GM19035 (cell line): ENCODE measurements at regions not wholly inside any gene's neighbourhood (a gene's known extent, or its start where the extent isn't known, plus 50 kb on each side); places are given as distances from the start of the nearest gene placed in this dataset.
A peak's percentile ranks its signal among the peaks of the same experiment; 100 is the strongest.
"Not testable (repeated sequence)": the region's sequence is repeated elsewhere in the genome, so short reads cannot be mapped to it uniquely, and the experiment has no call there.

Source experiments
- ATAC-seq: cut with Tn5 transposase; IDR thresholded peaks from one replicate; pipeline ENCODE4 v1.9.1; 2021; ENCODE audit not compliant: unreplicated experiment

DNA sequence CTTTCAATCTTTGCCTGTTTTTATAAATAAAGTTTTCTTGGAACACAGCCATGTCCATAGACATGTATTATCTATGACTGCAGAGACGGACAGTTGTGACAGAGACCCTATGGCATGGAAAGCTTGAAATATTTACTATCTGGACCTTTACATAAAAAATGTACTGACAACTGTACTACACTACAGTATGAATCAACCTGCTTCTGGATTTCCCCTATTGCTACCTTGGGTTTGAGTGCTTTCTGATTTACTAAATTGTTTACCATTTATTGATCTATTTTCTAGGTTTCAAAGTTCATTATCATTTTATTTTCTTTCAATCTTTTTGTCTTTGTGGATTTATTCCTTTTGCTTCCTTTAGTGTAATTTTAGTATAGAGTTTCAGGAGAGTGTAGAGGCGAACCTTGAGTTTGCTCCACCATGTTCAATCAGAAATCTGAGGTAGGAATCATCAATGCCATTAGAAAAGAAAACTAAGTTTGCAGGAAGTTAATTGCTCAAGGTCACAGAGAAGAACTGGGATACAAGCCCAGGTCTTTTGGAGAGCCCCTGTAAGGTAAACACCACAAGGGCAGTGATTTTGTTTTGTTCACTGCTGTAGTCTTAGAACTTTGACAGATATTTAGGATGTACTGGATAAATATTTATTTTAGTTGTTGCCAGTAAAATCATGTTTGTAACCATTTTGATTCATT lies 352.8 kb upstream of the SYNCRIP start:
- no peak for ATAC-seq

DNA sequence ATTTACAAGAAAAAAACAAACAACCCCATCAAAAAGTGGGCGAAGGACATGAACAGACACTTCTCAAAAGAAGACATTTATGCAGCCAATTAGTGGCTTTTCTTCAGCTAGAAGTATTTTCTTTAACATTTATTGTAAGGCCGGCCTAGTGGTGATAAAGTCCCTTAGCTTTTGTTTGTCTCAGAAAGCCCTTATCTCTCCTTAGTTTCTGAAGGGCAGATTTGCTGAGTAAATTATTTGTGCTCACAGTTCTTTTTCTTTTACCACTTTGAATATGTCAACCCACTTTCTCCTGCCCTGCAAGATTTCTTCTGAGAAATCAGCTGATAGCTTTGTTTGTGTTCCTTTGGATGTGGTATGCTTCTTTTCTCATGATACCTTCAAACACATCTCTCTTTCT lies 344.0 kb upstream of the SYNCRIP start:
- ATAC-seq = no peak

- ATAC-seq = peak; percentile 66
Observed at GRCh38 chr6:85983032-85983659, 340.5 kb upstream of the SYNCRIP start.

DNA sequence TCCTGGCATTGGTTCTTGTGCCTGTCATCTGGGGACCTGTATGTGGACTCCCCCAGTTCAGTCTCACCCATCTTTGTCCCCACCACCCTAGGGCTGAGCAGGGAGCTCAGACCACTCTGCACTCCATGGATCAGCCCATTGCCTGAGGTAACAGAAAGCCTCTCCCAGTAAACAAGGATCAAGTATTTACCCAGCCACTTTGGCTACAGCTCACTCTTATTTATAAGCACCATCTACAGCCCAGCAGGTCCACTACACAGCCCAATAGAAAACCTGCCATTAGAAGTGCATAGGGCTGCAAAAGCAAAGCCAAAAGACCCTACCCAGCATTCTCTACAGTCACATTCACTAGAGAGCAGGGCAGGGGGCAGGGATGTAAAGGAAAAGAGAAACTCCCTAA lies 335.0 kb upstream of the SYNCRIP start:
- ATAC-seq = no peak

DNA sequence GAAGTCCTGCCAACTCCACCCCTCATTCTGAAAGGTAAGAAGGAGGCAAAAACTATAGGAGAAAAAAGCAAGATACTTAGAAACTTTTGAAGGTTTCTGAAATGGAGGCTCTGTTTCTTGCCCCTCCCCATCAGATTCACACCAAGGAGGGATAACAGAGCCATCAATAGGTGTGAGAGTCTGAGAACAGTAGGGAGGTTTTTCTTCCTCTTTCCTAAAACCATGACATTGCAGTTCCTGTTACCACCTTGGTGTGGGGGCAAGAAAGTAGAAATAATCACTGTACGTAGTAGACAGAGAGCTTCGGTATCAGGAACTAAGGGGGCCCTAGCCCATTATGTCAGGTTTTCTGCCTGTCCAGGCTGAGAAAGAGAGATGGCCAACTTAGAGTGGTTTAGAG lies 333.3 kb upstream of the SYNCRIP start:
- peak; percentile 59 for ATAC-seq

GRCh38 chr6:85971238-85971637 lies 328.6 kb upstream of the SYNCRIP start:
- no peak for ATAC-seq

DNA sequence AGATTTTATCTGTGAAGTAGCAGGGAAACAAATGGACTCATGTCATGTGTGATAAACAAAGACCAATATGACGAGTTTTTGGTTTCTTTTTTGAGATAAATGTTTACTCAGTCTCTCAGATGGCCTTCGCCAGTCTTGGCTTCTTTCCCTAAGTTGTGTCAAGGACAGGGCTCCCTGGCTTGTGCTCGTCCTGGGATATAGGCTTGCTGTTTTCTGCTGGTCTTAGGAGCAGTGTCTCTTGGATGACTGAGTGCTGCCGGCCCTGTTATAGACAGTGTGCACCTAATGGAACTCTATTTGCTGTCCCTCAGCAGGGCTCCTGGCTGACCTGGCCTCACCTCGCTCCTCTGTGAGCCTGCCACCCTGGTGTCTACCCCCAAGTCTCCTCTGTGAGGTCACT lies 324.1 kb upstream of the SYNCRIP start:
- no peak for ATAC-seq

GRCh38 chr6:85961746-85962145 lies 319.1 kb upstream of the SYNCRIP start:
- ATAC-seq = no peak

GRCh38 chr6:85961125-85961524 lies 318.4 kb upstream of the SYNCRIP start:
- no peak for ATAC-seq

DNA sequence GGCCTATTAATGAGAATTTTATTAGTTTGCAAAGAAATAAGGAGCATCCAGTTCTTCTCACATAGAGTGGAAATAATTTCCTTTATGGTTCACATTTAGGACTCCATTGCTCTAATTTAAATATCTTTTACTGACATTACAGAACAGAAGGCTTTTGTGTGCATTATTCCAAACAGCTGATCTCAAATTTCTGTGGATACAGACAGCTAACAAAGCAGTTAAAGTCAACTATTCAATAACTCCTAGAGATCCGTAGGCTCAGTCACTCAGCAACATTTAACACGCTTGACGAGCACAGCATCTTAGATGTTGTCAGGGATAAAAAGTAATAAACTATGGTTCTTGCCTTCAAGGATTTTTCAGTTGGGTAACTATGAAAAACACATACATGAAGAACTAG lies 305.8 kb upstream of the SYNCRIP start:
- no peak for ATAC-seq

DNA sequence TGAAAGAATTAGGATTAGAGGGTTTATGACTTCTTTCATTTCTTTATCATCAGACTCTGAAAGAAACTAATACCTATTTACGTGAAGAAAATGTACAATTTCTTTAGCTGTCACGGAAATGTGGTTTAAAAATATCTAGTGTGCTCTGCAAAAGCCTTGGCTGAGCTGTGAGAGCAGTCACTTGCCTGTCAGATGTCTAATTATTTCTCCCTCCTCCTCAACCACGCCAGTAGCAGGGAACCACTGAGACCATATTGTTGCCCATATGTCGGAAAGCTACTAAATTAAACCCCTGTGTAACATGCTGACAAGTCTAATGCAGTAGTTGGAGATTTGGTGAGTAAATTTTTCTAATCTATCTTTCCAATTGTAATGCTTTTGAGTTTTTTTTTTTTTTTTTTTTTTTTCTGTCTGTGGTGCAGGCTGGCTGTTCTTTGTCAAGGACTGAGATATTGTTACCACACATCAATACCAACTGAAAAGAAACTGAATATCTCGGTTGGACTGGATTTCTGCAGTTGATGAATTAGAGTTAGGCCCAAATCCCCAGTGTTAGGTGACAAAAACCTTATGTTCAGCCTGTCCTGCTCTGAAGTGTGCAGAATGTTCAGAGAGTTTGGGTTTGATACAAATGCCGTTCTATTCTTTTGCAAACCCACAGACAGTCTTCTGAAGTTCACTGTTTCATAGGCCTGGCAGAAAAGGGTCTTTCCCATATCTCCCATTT lies 302.9 kb upstream of the SYNCRIP start:
- no peak for ATAC-seq

DNA sequence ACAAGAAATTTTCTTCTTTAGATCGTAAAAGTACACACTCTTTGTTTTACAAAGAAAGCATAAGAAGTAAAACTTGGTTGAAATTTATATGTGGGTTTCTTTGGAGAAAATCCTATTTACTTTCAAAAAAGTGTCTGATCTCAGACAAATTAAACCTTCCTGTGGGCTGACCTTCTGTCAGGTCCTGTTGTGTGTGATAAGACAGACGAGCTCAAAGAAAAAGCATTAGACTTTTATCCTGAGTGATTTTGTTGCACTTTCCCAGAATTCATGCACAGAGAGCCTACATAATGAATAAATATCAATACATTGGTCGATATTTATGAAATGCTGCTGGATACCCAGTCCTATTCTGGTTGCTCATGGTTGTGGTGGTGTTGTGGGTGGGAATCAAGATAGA lies 302.1 kb upstream of the SYNCRIP start:
- ATAC-seq = no peak

DNA sequence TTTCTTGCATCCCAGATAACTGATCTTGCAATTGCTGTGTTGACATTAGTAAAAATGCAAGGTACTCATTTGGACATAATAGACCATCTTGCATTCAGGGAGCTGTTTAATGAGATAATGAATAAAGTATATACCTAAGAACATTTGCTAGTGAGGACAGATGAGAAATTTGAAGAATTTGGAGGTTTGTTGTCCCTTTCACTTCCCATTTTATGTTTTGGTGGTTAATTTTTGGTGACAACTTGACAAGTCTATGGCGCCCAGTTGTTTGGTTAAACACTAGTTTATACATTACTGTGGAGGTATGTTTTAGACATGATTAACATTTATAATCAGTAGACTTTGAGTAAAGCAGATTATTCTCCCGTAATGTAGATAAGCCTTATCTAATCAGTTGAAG lies 300.2 kb upstream of the SYNCRIP start:
- no peak for ATAC-seq

GRCh38 chr6:85936916-85937315 lies 294.2 kb upstream of the SYNCRIP start:
- no peak for ATAC-seq

- peak; percentile 95 for ATAC-seq
Observed at GRCh38 chr6:85923013-85923430, 280.3 kb upstream of the SYNCRIP start.

DNA sequence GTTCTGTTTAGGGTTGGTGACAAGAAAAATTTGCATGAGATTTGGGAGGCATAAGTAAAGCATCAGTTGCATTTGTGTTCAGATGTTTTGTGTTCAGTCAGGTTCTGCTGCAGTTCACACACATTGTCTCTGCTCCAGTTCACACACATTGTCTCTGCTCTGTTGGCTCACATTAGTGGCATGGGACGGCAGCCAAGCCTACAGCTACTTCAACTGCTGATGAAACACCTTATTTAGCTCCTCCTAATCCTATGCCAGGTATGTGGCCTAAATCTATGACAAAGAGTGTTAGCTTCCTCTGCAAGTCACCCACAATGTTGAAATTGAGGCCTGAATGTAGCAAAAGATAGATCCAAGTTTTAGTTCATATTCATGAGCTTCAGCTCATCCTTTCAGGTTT lies 278.1 kb upstream of the SYNCRIP start:
- ATAC-seq = no peak

DNA sequence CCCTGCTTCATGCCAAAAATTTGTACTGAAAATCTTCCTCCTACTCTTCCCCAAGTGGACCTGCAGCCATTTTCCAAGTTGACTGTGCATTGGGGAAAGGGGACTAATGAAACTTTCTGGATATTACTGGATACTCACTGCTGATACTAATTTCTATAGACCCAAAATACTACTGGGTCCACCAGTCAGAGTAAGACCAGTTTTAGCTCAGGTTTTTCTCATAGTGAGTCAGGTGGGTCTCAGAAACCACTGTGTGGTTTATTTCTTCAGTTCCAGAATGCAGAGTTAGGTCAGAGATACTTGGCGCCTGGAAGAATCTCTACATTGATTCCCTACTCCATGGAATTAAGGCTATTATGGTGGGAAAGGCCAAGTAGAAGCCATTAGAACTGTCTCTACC lies 274.8 kb upstream of the SYNCRIP start:
- no peak for ATAC-seq

DNA sequence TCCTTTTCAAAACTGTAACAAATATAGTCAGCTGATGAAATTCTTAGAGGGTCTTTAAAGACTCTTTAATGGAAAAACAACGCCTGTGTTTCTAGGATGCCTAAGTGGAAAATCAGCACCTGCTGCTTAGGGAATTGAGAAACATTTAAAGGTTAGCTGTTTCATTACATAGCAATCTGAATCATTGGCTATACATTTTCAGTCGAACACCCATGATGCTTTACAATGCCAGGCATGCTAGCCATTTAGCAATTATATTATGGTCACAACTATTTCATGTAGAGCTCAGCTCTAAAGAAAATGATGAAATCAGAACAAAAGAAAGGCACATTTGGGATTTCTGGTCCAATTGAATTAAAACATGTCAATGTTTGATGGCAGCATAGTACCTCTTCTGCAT lies 270.3 kb upstream of the SYNCRIP start:
- no peak for ATAC-seq

DNA sequence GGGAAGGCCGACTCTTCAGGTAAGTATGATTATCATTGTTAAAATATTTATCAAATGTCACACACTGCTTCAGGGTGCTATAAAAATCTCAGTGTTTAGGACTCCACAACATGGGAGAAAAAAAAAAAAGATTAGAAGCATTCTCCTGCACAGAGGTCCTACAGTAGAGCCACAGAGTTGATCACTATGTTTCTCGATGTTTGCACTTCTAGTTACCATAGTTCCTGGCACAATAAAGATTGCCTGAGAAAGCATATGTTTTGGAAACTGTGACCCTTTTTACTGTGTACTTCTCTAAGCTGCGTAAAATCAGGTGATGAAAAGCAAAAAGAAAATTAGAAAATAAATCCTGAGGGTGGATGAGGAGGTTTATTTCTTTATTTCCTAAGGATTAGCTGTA lies 269.9 kb upstream of the SYNCRIP start:
- no peak for ATAC-seq

DNA sequence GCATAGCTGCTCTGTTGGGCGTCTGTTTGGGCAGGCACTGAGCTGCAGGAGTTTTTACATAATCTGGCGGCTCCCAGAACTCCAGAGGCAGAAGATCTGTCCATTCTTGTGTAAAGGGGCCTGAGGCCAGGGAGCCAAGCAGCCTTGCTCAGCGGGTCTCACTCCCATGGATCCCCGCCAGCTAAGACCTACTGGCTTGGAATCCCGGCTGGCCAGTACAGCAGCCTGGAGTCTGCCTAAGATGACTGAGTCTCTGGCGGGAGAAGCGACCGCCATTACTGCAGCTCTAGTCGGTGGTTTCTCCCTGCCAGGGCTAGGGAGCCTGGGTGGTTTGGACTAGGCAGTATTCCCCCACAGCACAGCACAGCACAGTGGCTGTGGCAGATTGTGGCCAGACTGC lies 268.4 kb upstream of the SYNCRIP start:
- no peak for ATAC-seq

GRCh38 chr6:85908120-85908519 lies 265.4 kb upstream of the SYNCRIP start:
- not testable (repeated sequence) for ATAC-seq

- no peak for ATAC-seq
Observed at GRCh38 chr6:85892346-85892745, 249.7 kb upstream of the SYNCRIP start.
